IMR-90 (cell line): ENCODE measurements at regions not wholly inside any gene's neighbourhood (a gene's known extent, or its start where the extent isn't known, plus 50 kb on each side); places are given as distances from the start of the nearest gene placed in this dataset.

ENCODE experiments used
- BHLHE40 ChIP-seq: fragments of 150-350 bp; IDR thresholded peaks from 2 replicates; pipeline ENCODE4 v1.6.1; 2016; ENCODE audit warnings: mild to moderate bottlenecking, low read depth, low read length
- FOS ChIP-seq: fragments of 150-350 bp; IDR thresholded peaks from 2 replicates; pipeline ENCODE4 v1.6.1; 2016; ENCODE audit warnings: low read depth, low read length
- MAFK ChIP-seq: IDR thresholded peaks from 2 replicates; pipeline ENCODE4 v1.6.1; 2012; ENCODE audit warnings: low read depth, low read length, improper control_type of control experiment
- MAZ ChIP-seq: IDR thresholded peaks from 2 replicates; pipeline ENCODE4 v1.6.1; 2012; ENCODE audit warnings: low read depth, mild to moderate bottlenecking, low read length, improper control_type of control experiment, moderate library complexity, borderline replicate concordance
- NFE2L2 ChIP-seq: fragments of 150-350 bp; IDR thresholded peaks from 2 replicates; pipeline ENCODE4 v1.6.1; 2016; ENCODE audit warnings: low read depth, mild to moderate bottlenecking, low read length
- POLR2A ChIP-seq: IDR thresholded peaks from 2 replicates; pipeline ENCODE4 v1.6.1; 2012; ENCODE audit warnings: mild to moderate bottlenecking, low read depth, low read length
- RAD21 ChIP-seq: IDR thresholded peaks from 2 replicates; pipeline ENCODE4 v1.6.1; 2012; ENCODE audit warnings: low read length, improper control_type of control experiment
- RCOR1 ChIP-seq: IDR thresholded peaks from 2 replicates; pipeline ENCODE4 v1.6.1; 2012; ENCODE audit warnings: mild to moderate bottlenecking, low read length, improper control_type of control experiment; ENCODE audit not compliant: insufficient replicate concordance
- RFX5 ChIP-seq: IDR thresholded peaks from 2 replicates; pipeline ENCODE4 v1.8.0; 2012; ENCODE audit warnings: low read depth, mild to moderate bottlenecking, low read length, moderate library complexity
- SMC3 ChIP-seq: fragments of 150-350 bp; IDR thresholded peaks from 2 replicates; pipeline ENCODE4 v1.6.1; 2016; ENCODE audit warnings: low read depth, mild to moderate bottlenecking, antibody characterized with exemption, low read length, moderate library complexity
- TF ChIP-seq, protein P1 (sequence below): conservative IDR thresholded peaks from 2 replicates; pipeline ENCODE4 v1.5.1; 2012; ENCODE audit warnings: mild to moderate bottlenecking, low read depth, low read length, improper control_type of control experiment
- TF ChIP-seq, protein P2 (sequence below): fragments of 150-350 bp; IDR thresholded peaks from 2 replicates; pipeline ENCODE4 v1.6.1; 2016; ENCODE audit warnings: low read depth, mild to moderate bottlenecking, low read length, moderate library complexity, borderline replicate concordance

DNA sequence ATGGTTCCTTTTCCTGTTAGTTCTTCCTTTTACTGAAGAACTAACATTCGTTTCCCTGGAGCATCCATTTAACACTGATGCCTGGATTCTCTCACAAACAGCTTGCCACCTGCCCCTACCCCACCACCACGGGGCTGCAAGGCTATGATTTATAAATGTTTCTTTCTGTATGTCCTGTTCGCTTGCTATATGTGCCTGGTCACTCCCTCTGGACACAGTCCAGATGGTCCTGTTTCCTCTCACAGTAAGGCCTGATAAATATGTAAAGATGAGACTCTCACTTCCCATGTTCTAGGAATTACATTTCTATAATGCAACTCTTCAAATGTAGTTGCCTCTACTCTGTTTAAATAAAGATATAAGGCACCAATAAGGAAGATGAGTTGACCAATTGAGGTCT lies 146.4 kb upstream of the SHB start:
- TF ChIP-seq, protein P1, sequence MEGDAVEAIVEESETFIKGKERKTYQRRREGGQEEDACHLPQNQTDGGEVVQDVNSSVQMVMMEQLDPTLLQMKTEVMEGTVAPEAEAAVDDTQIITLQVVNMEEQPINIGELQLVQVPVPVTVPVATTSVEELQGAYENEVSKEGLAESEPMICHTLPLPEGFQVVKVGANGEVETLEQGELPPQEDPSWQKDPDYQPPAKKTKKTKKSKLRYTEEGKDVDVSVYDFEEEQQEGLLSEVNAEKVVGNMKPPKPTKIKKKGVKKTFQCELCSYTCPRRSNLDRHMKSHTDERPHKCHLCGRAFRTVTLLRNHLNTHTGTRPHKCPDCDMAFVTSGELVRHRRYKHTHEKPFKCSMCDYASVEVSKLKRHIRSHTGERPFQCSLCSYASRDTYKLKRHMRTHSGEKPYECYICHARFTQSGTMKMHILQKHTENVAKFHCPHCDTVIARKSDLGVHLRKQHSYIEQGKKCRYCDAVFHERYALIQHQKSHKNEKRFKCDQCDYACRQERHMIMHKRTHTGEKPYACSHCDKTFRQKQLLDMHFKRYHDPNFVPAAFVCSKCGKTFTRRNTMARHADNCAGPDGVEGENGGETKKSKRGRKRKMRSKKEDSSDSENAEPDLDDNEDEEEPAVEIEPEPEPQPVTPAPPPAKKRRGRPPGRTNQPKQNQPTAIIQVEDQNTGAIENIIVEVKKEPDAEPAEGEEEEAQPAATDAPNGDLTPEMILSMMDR: no peak
- TF ChIP-seq SMC3 (no peak), FOS (no peak), POLR2A (no peak), MAZ (no peak), RCOR1 (no peak), RFX5 (no peak), BHLHE40 (no peak), MAFK (no peak), NFE2L2 (no peak), RAD21 (no peak)
- TF ChIP-seq, protein P2, sequence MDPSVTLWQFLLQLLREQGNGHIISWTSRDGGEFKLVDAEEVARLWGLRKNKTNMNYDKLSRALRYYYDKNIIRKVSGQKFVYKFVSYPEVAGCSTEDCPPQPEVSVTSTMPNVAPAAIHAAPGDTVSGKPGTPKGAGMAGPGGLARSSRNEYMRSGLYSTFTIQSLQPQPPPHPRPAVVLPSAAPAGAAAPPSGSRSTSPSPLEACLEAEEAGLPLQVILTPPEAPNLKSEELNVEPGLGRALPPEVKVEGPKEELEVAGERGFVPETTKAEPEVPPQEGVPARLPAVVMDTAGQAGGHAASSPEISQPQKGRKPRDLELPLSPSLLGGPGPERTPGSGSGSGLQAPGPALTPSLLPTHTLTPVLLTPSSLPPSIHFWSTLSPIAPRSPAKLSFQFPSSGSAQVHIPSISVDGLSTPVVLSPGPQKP: no peak
